K562 (cell line): ENCODE measurements at regions not wholly inside any gene's neighbourhood (a gene's known extent, or its start where the extent isn't known, plus 50 kb on each side); places are given as distances from the start of the nearest gene placed in this dataset.

Experiments used
- ATAC-seq: fragments of 200-7000 bp; cut with Tn5 transposase; 3 replicates; pipeline ENCODE4 v1.9.1; 2020; ENCODE audit warnings: moderate library complexity
- BruUV-seq: library from RNA; stranded (reverse); fragments of 400-500 nt; replicated peaks from 2 replicates; lab custom pipeline; 2021; lab: Mats Ljungman, UMichigan
- CTCF ChIA-PET: fragments of 300-600 bp; formaldehyde crosslinking; extraction: SDS; loops from one replicate; lab custom pipeline; 2021; ENCODE audit warnings: low intra/inter-chr PET ratio; lab: Yijun Ruan, JAX
- POLR2A ChIA-PET: fragments of 300-600, 350-650 bp; sonication (Branson Sonifier 250); formaldehyde crosslinking; extraction: SDS; loops from one replicate; lab custom pipeline; 2021; ENCODE audit warnings: antibody characterized with exemption, inconsistent platforms; lab: Yijun Ruan, JAX
- DNase-seq, 4 experiments: peaks; one replicate each; pipeline versions ENCODE4 v3.0.0 to v3.0.0-alpha.2; 2011 to 2018; ENCODE audit warnings: low spot score in 3 of 4, mixed read lengths in 3 of 4; ENCODE audit errors: extremely low read depth in 1 of 4
- FAIRE-seq: peaks from 2 replicates; lab custom pipeline; 2011; peaks lifted over from hg19 to GRCh38; lab: Jason Lieb, UNC
- H2AFZ ChIP-seq: 2 replicates; pipeline ENCODE4 v1.6.0; 2011; ENCODE audit warnings: low read depth, low read length, control low read depth, inconsistent platforms
- H3K27ac ChIP-seq: fragments of 200-600 bp; 3 replicates; pipeline ENCODE4 v1.8.0; 2011; ENCODE audit warnings: low read depth, mild to moderate bottlenecking, control low read depth, inconsistent platforms, low read length, moderate library complexity, mixed read lengths; ENCODE audit errors: extremely low read depth
- H3K27me3 ChIP-seq, 2 experiments: fragments of 300-600 bp in 1 of 2; 2 replicates in 1 of 2; 3 replicates in 1 of 2; pipeline versions ENCODE4 v1.6.0 to v1.8.0; 2011; ENCODE audit warnings: inconsistent platforms in 2 of 2, low read length in 2 of 2, mild to moderate bottlenecking in 1 of 2, mixed read lengths in 1 of 2, moderate library complexity in 1 of 2; ENCODE audit not compliant: control insufficient read depth in 2 of 2, insufficient read depth in 2 of 2
- H3K36me3 ChIP-seq: fragments of 300-600 bp; 3 replicates; pipeline ENCODE4 v1.8.0; 2011; ENCODE audit warnings: mild to moderate bottlenecking, low read length, inconsistent platforms; ENCODE audit not compliant: control insufficient read depth, insufficient read depth
- H3K4me1 ChIP-seq, 2 experiments: fragments of 200-600 bp in 1 of 2; replicated peaks in 1 of 2; 2 replicates in 1 of 2; 3 replicates in 1 of 2; pipeline versions ENCODE4 v1.5.1 to v1.8.0; 2011; ENCODE audit warnings: inconsistent platforms in 2 of 2, low read length in 2 of 2, mild to moderate bottlenecking in 1 of 2, mixed read lengths in 1 of 2, moderate library complexity in 1 of 2; ENCODE audit not compliant: control insufficient read depth in 2 of 2, insufficient read depth in 2 of 2
- H3K4me2 ChIP-seq: 2 replicates; pipeline ENCODE4 v1.6.1; 2011; ENCODE audit warnings: low read length, control low read depth, inconsistent platforms, mixed read lengths; ENCODE audit not compliant: insufficient read depth
- H3K4me3 ChIP-seq: fragments of 200-600 bp; sonication (generic), shearing (Covaris generic); 2 replicates; pipeline ENCODE4 v1.5.1; 2016; ENCODE audit warnings: control low read depth, inconsistent platforms
- H3K79me2 ChIP-seq: fragments of 200-600 bp; 3 replicates; pipeline ENCODE4 v1.8.0; 2011; ENCODE audit warnings: low read length, inconsistent platforms; ENCODE audit not compliant: control insufficient read depth, insufficient read depth
- H3K9ac ChIP-seq, 2 experiments: 2 replicates each; pipeline versions ENCODE4 v1.6.0 to v1.6.1; 2011; ENCODE audit warnings: low read depth in 2 of 2, low read length in 2 of 2, control low read depth in 1 of 2, inconsistent platforms in 1 of 2, mild to moderate bottlenecking in 1 of 2, mixed read lengths in 1 of 2; ENCODE audit not compliant: insufficient read depth in 1 of 2
- H3K9me1 ChIP-seq: one replicate; pipeline ENCODE4 v1.6.0; 2011; ENCODE audit warnings: inconsistent platforms, mild to moderate bottlenecking, low read length, moderate library complexity; ENCODE audit not compliant: control insufficient read depth, insufficient read depth
- H3K9me3 ChIP-seq: replicated peaks from 2 replicates; pipeline ENCODE4 v1.5.1; 2011; ENCODE audit warnings: low read depth, low read length, inconsistent platforms; ENCODE audit not compliant: control insufficient read depth, insufficient read depth
- H4K20me1 ChIP-seq: replicated peaks from 2 replicates; pipeline ENCODE4 v1.6.1; 2011; ENCODE audit warnings: low read length, inconsistent platforms, mixed read lengths; ENCODE audit not compliant: control insufficient read depth, insufficient read depth
- BHLHE40 ChIP-seq: IDR thresholded peaks from 2 replicates; pipeline ENCODE4 v1.6.1; 2011; ENCODE audit warnings: low read length, improper control_type of control experiment
- IRF2 ChIP-seq: sonication (generic); formaldehyde crosslinking; IDR thresholded peaks from 2 replicates; pipeline ENCODE4 v1.8.1; 2022; ENCODE audit warnings: mild to moderate bottlenecking, missing genetic modification reagents
- KAT8 ChIP-seq: fragments of 450-650 bp; IDR thresholded peaks from 2 replicates; pipeline ENCODE4 v1.6.1; 2016; ENCODE audit warnings: low read depth, mild to moderate bottlenecking
- KLF16 ChIP-seq: IDR thresholded peaks from 2 replicates; pipeline ENCODE4 v1.6.1; 2016; ENCODE audit warnings: antibody characterized with exemption
- NONO ChIP-seq, 2 experiments: fragments of 200-400 bp in 1 of 2; fragments of 450-650 bp in 1 of 2; formaldehyde crosslinking in 1 of 2; IDR thresholded peaks; 2 replicates each; pipeline ENCODE4 v1.6.1; 2017; ENCODE audit warnings: low read depth in 2 of 2, mild to moderate bottlenecking in 2 of 2, moderate library complexity in 2 of 2, low read length in 1 of 2
- NR0B1 ChIP-seq: fragments of 450-650 bp; IDR thresholded peaks from one replicate; pipeline ENCODE4 v1.6.1; 2018; ENCODE audit warnings: mild to moderate bottlenecking, moderate library complexity; ENCODE audit not compliant: partially characterized antibody
- RBFOX2 ChIP-seq: fragments of 200-400 bp; formaldehyde crosslinking; IDR thresholded peaks from 2 replicates; pipeline ENCODE4 v1.6.1; 2017; ENCODE audit warnings: low read depth, mild to moderate bottlenecking, low read length, moderate library complexity
- ZBTB33 ChIP-seq: sonication (generic); formaldehyde crosslinking; IDR thresholded peaks from 2 replicates; pipeline ENCODE4 v1.8.1; 2023; ENCODE audit warnings: mild to moderate bottlenecking, missing genetic modification reagents
- ZNF263 ChIP-seq: sonication (generic); formaldehyde crosslinking; IDR thresholded peaks from 2 replicates; pipeline ENCODE4 v1.8.0; 2022; ENCODE audit warnings: mild to moderate bottlenecking, missing genetic modification reagents, borderline replicate concordance
- WGBS: fragments of 100-300 bp; shearing (Covaris generic); methylation state at CpG from one replicate; pipeline ENCODE4 v1.1.6; 2016; ENCODE audit warnings: low coverage, mixed read lengths; ENCODE audit not compliant: insufficient coverage; ENCODE audit errors: missing lambda C conversion rate; 5-methylcytosine and 5-hydroxymethylcytosine counted together
- in situ Hi-C: fragments of 300-500 bp; cut with MboI; formaldehyde crosslinking; loops from 4 replicates; pipeline ENCODE4 v1.15.0; 2018; ENCODE audit warnings: inconsistent platforms, mixed read lengths
- intact Hi-C: fragments of 100-400 bp; cut with micrococcal nuclease; formaldehyde crosslinking; loops from 2 replicates; pipeline ENCODE4 v1.14.2; 2022

GRCh38 chr2:217530392-217531090 is 472.3 kb downstream of the TNS1 start:
- WGBS: 0% methylated on average over 2 of the region's 2 CpGs

More at GRCh38 chr2:217530392-217531090, 472.3 kb downstream of the TNS1 start:
- H3K27ac ChIP-seq: no peak overlapping the region
- H3K79me2 ChIP-seq: no peaks in the 10 kb centered on the region
- no peak overlapping the region for H3K4me3 ChIP-seq
- no peaks in the 10 kb centered on the region for H3K36me3 ChIP-seq
- H3K27me3 ChIP-seq: no peaks in the 10 kb centered on the region
- intact Hi-C loops (no loop called here), in situ Hi-C loops (no loop called here)
- H2AFZ ChIP-seq: no peak overlapping the region
- no peaks in the 10 kb centered on the region for H3K9me1 ChIP-seq
- POLR2A ChIA-PET: no interaction called here
- CTCF ChIA-PET: no interaction called here
- FAIRE-seq (no peak), DNase-seq (no peak), ATAC-seq (no peak)
- no peaks in the 10 kb centered on the region for H3K9me3 ChIP-seq
- H3K4me1 ChIP-seq: no peaks in the 10 kb centered on the region
- H3K4me2 ChIP-seq: no peak overlapping the region
- H3K9ac ChIP-seq: no peak overlapping the region
- TF ChIP-seq BHLHE40 (no peak), NONO (IDR thresholded peaks at IDR 0.05; ENCODE audit: low read depth in 2 of 2, low read length in 1 of 2) (no peak), ZBTB33 (no peak), NR0B1 (no peak), KAT8 (no peak), KLF16 (no peak), IRF2 (CRISPR knock-in tag) (no peak), ZNF263 (CRISPR knock-in tag) (no peak), RBFOX2 (no peak)
- no peaks in the 10 kb centered on the region for H4K20me1 ChIP-seq
- BruUV-seq: no TSS peak
